CD8-positive, alpha-beta memory T cell (primary cell): ENCODE measurements at regions not wholly inside any gene's neighbourhood (a gene's known extent, or its start where the extent isn't known, plus 50 kb on each side); places are given as distances from the start of the nearest gene placed in this dataset.
A peak's percentile ranks its signal among the peaks of the same experiment; 100 is the strongest.

Experiments
- CTCF ChIA-PET: fragments of 350-600 bp; sonication (Branson Sonifier 250); formaldehyde crosslinking; loops from one replicate; lab custom pipeline; 2021; ENCODE audit warnings: antibody characterized with exemption; lab: Charles Lee
- POLR2A ChIA-PET: fragments of 350-600 bp; sonication (Branson Sonifier 250); formaldehyde crosslinking; loops from one replicate; lab custom pipeline; 2021; ENCODE audit warnings: antibody characterized with exemption; lab: Charles Lee
- DNase-seq, 5 donors: peaks; one replicate each; pipeline versions ENCODE4 v3.0.0 to v3.0.0-alpha.2; 2020 to 2022; ENCODE audit warnings: mixed read lengths in 1 of 5
- H3K27ac ChIP-seq: one replicate; pipeline ENCODE4 v1.7.0; 2013; ENCODE audit warnings: low read depth, mild to moderate bottlenecking, low read length, moderate library complexity
- H3K27me3 ChIP-seq: 2 replicates; pipeline ENCODE4 v1.7.0; 2013; ENCODE audit warnings: low read length, mild to moderate bottlenecking; ENCODE audit not compliant: insufficient read depth, poor library complexity, severe bottlenecking
- H3K36me3 ChIP-seq: 2 replicates; pipeline ENCODE4 v1.7.0; 2013; ENCODE audit warnings: mild to moderate bottlenecking, low read length, moderate library complexity; ENCODE audit not compliant: insufficient read depth
- H3K4me1 ChIP-seq: 2 replicates; pipeline ENCODE4 v1.7.0; 2013; ENCODE audit warnings: mild to moderate bottlenecking, low read length, moderate library complexity; ENCODE audit not compliant: insufficient read depth
- H3K4me3 ChIP-seq: 2 replicates; pipeline ENCODE4 v1.7.0; 2013; ENCODE audit warnings: mild to moderate bottlenecking, low read length
- H3K9me3 ChIP-seq: 2 replicates; pipeline ENCODE4 v1.7.0; 2013; ENCODE audit warnings: mild to moderate bottlenecking, low read length
- H3K27ac Mint-ChIP-seq, 8 donors: one replicate each; pipeline ENCODE4 v1.8.0; 2020 to 2021; ENCODE audit warnings: mixed read lengths in 8 of 8, mild to moderate bottlenecking in 6 of 8, inconsistent platforms in 3 of 8, moderate library complexity in 3 of 8
- H3K27me3 Mint-ChIP-seq, 2 donors: one replicate each; pipeline ENCODE4 v1.8.0; 2020 to 2021; ENCODE audit warnings: mixed read lengths in 2 of 2, mild to moderate bottlenecking in 1 of 2, moderate library complexity in 1 of 2
- H3K36me3 Mint-ChIP-seq, 3 donors: one replicate each; pipeline ENCODE4 v1.8.0; 2020 to 2021; ENCODE audit warnings: mixed read lengths in 3 of 3, inconsistent platforms in 1 of 3, mild to moderate bottlenecking in 1 of 3
- H3K4me1 Mint-ChIP-seq, 3 donors: one replicate each; pipeline ENCODE4 v1.8.0; 2020 to 2021; ENCODE audit warnings: mixed read lengths in 3 of 3, inconsistent platforms in 1 of 3, mild to moderate bottlenecking in 1 of 3
- H3K4me3 Mint-ChIP-seq, 7 donors: one replicate each; pipeline ENCODE4 v1.8.0; 2020 to 2021; ENCODE audit warnings: mixed read lengths in 7 of 7, mild to moderate bottlenecking in 6 of 7, moderate library complexity in 4 of 7, inconsistent platforms in 2 of 7
- H3K9me3 Mint-ChIP-seq, 5 donors: one replicate each; pipeline ENCODE4 v1.8.0; 2020 to 2022; ENCODE audit warnings: mixed read lengths in 5 of 5, mild to moderate bottlenecking in 3 of 5, moderate library complexity in 2 of 5, inconsistent platforms in 1 of 5

- Mint-ChIP-seq H3K9me3 (no peaks in the 10 kb centered on the region), H3K4me1 (no peaks in the 10 kb centered on the region), H3K4me3 (no peak overlapping the region), H3K27me3 (peaks cover 5 to 25% of the 10 kb centered on the region in 2 donors), H3K36me3 (no peaks in the 10 kb centered on the region), H3K27ac (no peak overlapping the region)
- Histone ChIP-seq H3K27ac (no peak overlapping the region), H3K27me3 (no peaks in the 10 kb centered on the region), H3K36me3 (no peaks in the 10 kb centered on the region), H3K4me3 (no peak overlapping the region), H3K4me1 (no peaks in the 10 kb centered on the region), H3K9me3 (no peaks in the 10 kb centered on the region)
- CTCF ChIA-PET: interaction anchor here (1.3 to 2.0 kb wide), 2 partner anchors 13 to 33 kb away, joined by 5 read pairs; no protein-coding TSS in a partner anchor
- peak in 2 of 5 donors; percentile 6 to 17 for DNase-seq
- POLR2A ChIA-PET: no interaction called here
Measured at GRCh38 chr2:60641811-60642788, 88.6 kb upstream of the BCL11A start.

GRCh38 chr2:60643747-60644146 is 90.3 kb upstream of the BCL11A start:
- Histone ChIP-seq H3K9me3 (no peaks in the 10 kb centered on the region), H3K27me3 (no peaks in the 10 kb centered on the region), H3K27ac (no peak overlapping the region), H3K36me3 (no peaks in the 10 kb centered on the region), H3K4me1 (no peaks in the 10 kb centered on the region), H3K4me3 (no peak overlapping the region)
- Mint-ChIP-seq H3K9me3 (no peaks in the 10 kb centered on the region), H3K36me3 (no peaks in the 10 kb centered on the region), H3K27ac (no peak overlapping the region), H3K4me3 (no peak overlapping the region), H3K4me1 (no peaks in the 10 kb centered on the region), H3K27me3 (peaks cover 3 to 34% of the 10 kb centered on the region in 2 donors)
- POLR2A ChIA-PET: no interaction called here
- DNase-seq: no peak
- CTCF ChIA-PET: interaction anchor here (1.0 to 2.0 kb wide), 2 partner anchors 8 to 15 kb away, joined by 3 to 5 read pairs; no protein-coding TSS in a partner anchor

- CTCF ChIA-PET: interaction anchor here (0.7 kb wide), 1 partner anchor 30 kb away, joined by 3 read pairs; no protein-coding TSS in a partner anchor
- POLR2A ChIA-PET: no interaction called here
- peaks cover 3 to 34% of the 10 kb centered on the region in 2 donors for H3K27me3 Mint-ChIP-seq
- H3K4me1 Mint-ChIP-seq: no peaks in the 10 kb centered on the region
- no peaks in the 10 kb centered on the region for H3K9me3 ChIP-seq
- H3K36me3 ChIP-seq: no peaks in the 10 kb centered on the region
- H3K36me3 Mint-ChIP-seq: no peaks in the 10 kb centered on the region
- H3K27me3 ChIP-seq: no peaks in the 10 kb centered on the region
- H3K4me3 Mint-ChIP-seq: no peak overlapping the region
- H3K27ac Mint-ChIP-seq: peak overlapping the region in 1 of 8 donors; percentile 22
- H3K9me3 Mint-ChIP-seq: no peaks in the 10 kb centered on the region
- DNase-seq: no peak
- H3K4me3 ChIP-seq: no peak overlapping the region
- H3K4me1 ChIP-seq: no peaks in the 10 kb centered on the region
- H3K27ac ChIP-seq: no peak overlapping the region
Measured at GRCh38 chr2:60644951-60645350, 91.5 kb upstream of the BCL11A start.

DNA sequence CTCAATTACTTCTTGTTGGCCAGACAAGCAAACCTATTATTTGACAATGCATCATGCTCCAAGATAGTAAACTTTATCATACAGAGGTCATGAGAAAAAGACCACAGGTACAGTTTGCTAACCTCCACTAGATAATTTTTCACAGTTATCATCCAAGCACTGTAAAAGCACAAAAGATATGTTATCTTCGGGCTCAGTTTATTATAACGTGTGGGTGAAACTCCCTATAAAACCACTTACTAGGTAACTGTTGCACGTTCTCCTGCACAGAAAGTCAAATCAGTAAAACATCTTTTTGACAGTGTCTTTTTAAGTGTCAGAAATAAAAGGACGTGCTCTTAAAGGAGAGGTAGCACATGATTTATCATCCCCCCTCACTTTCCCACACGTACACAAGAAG is 94.7 kb upstream of the BCL11A start:
- Mint-ChIP-seq H3K4me3 (no peak overlapping the region), H3K36me3 (no peaks in the 10 kb centered on the region), H3K27me3 (peaks cover 1 to 38% of the 10 kb centered on the region in 2 donors), H3K4me1 (no peaks in the 10 kb centered on the region), H3K27ac (no peak overlapping the region), H3K9me3 (no peaks in the 10 kb centered on the region)
- H3K27me3 ChIP-seq: no peaks in the 10 kb centered on the region
- ChIA-PET POLR2A (no interaction called here), CTCF (no interaction called here)
- H3K36me3 ChIP-seq: no peaks in the 10 kb centered on the region
- no peak overlapping the region for H3K4me3 ChIP-seq
- DNase-seq: no peak
- no peak overlapping the region for H3K27ac ChIP-seq
- no peaks in the 10 kb centered on the region for H3K9me3 ChIP-seq
- H3K4me1 ChIP-seq: no peaks in the 10 kb centered on the region

GRCh38 chr2:60649721-60650120 is 96.3 kb upstream of the BCL11A start:
- CTCF ChIA-PET: interaction anchor here (1.2 kb wide), 1 partner anchor 25 kb away, joined by 4 read pairs; no protein-coding TSS in a partner anchor
- POLR2A ChIA-PET: no interaction called here
- Histone ChIP-seq H3K9me3 (no peaks in the 10 kb centered on the region), H3K36me3 (no peaks in the 10 kb centered on the region), H3K4me1 (no peaks in the 10 kb centered on the region), H3K4me3 (no peak overlapping the region), H3K27me3 (no peaks in the 10 kb centered on the region), H3K27ac (no peak overlapping the region)
- peaks cover 3 to 30% of the 10 kb centered on the region in 2 donors for H3K27me3 Mint-ChIP-seq
- H3K36me3 Mint-ChIP-seq: no peaks in the 10 kb centered on the region
- no peak overlapping the region for H3K4me3 Mint-ChIP-seq
- no peaks in the 10 kb centered on the region for H3K9me3 Mint-ChIP-seq
- no peak overlapping the region for H3K27ac Mint-ChIP-seq
- H3K4me1 Mint-ChIP-seq: no peaks in the 10 kb centered on the region
- no peak for DNase-seq

DNA sequence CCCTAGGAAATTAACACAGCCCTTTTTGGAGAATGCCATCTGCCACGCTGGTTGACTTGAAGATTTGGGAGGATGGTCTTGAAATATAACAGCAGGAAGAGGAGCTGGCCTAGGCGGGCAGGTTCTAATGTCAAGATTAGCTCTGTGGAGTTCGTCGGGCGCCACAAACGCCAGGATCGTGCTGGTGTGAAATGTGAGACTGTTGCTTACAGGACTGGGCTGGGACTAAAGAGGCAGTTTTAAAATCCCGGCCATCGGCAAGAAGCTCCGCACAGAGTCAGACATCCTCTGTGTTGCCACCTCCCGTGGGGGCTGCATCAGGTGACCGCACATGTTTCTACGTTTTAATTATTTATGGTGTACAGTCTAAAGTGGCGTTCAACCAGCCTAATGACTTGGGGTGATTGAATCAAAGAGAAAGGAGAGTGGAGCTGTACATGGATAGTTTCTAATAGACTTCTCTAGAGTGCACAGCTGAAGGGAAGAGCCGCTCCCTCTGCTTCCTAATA is 99.4 kb upstream of the BCL11A start:
- no peaks in the 10 kb centered on the region for H3K27me3 ChIP-seq
- H3K9me3 ChIP-seq: no peaks in the 10 kb centered on the region
- H3K36me3 ChIP-seq: no peaks in the 10 kb centered on the region
- ChIA-PET CTCF (interaction anchor here (1.0 kb wide), 1 partner anchor 10 kb away, joined by 3 read pairs; no protein-coding TSS in a partner anchor), POLR2A (no interaction called here)
- Mint-ChIP-seq H3K4me1 (no peaks in the 10 kb centered on the region), H3K27me3 (peaks cover 3 to 21% of the 10 kb centered on the region in 2 donors), H3K9me3 (no peaks in the 10 kb centered on the region), H3K4me3 (no peak overlapping the region), H3K36me3 (no peaks in the 10 kb centered on the region), H3K27ac (no peak overlapping the region)
- no peaks in the 10 kb centered on the region for H3K4me1 ChIP-seq
- no peak overlapping the region for H3K4me3 ChIP-seq
- no peak for DNase-seq
- no peak overlapping the region for H3K27ac ChIP-seq

GRCh38 chr2:60657673-60658072 is 98.4 kb upstream of the PAPOLG start:
- Mint-ChIP-seq H3K27me3 (peaks cover 5 to 27% of the 10 kb centered on the region in 2 donors), H3K9me3 (no peaks in the 10 kb centered on the region), H3K27ac (no peak overlapping the region)

GRCh38 chr2:60659026-60659425 is 97.0 kb upstream of the PAPOLG start:
- H3K9me3 Mint-ChIP-seq: no peaks in the 10 kb centered on the region
- H3K4me1 ChIP-seq: no peaks in the 10 kb centered on the region
- H3K4me1 Mint-ChIP-seq: no peaks in the 10 kb centered on the region
- no peaks in the 10 kb centered on the region for H3K9me3 ChIP-seq
- no peak for DNase-seq
- H3K27ac ChIP-seq: no peak overlapping the region
- ChIA-PET CTCF (no interaction called here), POLR2A (no interaction called here)
- no peak overlapping the region for H3K4me3 ChIP-seq
- no peaks in the 10 kb centered on the region for H3K36me3 Mint-ChIP-seq
- H3K36me3 ChIP-seq: no peaks in the 10 kb centered on the region
- no peak overlapping the region for H3K4me3 Mint-ChIP-seq
- H3K27me3 ChIP-seq: no peaks in the 10 kb centered on the region
- peaks cover 3 to 37% of the 10 kb centered on the region in 2 donors for H3K27me3 Mint-ChIP-seq
- H3K27ac Mint-ChIP-seq: no peak overlapping the region

More at GRCh38 chr2:60657673-60658072, 98.4 kb upstream of the PAPOLG start:
- H3K36me3 ChIP-seq: no peaks in the 10 kb centered on the region
- H3K27me3 ChIP-seq: no peaks in the 10 kb centered on the region
- H3K27ac ChIP-seq: no peak overlapping the region
- H3K4me1 ChIP-seq: no peaks in the 10 kb centered on the region
- no peaks in the 10 kb centered on the region for H3K9me3 ChIP-seq
- POLR2A ChIA-PET: no interaction called here
- no peak overlapping the region for H3K4me3 ChIP-seq
- DNase-seq: no peak
- H3K4me3 Mint-ChIP-seq: no peak overlapping the region
- CTCF ChIA-PET: no interaction called here
- no peaks in the 10 kb centered on the region for H3K36me3 Mint-ChIP-seq
- H3K4me1 Mint-ChIP-seq: no peaks in the 10 kb centered on the region
